ENCODE measurements at regions not wholly inside any gene's neighbourhood (a gene's known extent, or its start where the extent isn't known, plus 50 kb on each side); places are given as distances from the start of the nearest gene placed in this dataset.
"Not testable (repeated sequence)": the region's sequence is repeated elsewhere in the genome, so short reads cannot be mapped to it uniquely, and the experiment has no call there.

DNA sequence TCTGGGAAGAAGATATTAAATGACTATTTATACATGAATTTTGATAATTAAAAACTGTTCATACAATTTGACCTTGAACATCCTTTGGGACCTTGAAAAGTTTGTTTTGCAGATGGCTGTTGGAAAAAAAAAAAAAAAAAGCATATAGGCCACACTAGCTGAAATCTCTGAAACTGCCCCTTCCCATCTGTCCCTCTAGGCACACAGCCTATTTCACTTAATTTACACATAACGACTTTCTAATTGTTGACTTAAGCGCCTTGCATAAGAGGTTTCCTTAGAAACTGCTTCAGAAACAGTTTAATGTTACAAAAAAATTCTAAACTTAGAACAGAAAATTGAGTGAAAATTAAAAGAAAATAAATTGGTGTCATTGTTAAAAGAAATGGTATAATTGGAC lies 131.0 kb downstream of the COX18 start:
- DNase-seq, result no peak

- DNase-seq, result no peak
These were observed 134.1 kb downstream of the COX18 start for GRCh38 chr4:72935462-72935861.

- DNase-seq, result no peak
These were observed 136.5 kb downstream of the COX18 start for GRCh38 chr4:72933029-72933428.

DNA sequence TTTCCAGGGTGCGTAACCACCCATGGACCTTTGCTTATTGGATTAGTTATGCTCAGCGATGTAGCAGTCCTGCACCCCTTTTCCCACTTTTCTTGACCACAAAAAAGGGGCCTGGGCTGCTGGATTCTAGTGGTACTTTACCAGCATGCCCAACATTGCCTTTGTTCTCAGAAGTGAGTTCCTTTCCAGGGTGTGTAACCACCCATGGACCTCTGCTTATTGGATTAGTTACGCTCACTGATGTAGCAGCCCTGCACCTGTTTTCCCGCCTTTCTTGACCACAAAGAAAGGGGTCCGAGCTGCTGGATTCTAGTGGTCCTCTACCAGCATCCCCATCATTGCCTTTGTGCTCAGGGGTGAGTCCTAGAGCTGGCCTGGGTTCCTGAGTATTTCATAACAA lies 138.2 kb downstream of the COX18 start:
- no peak for DNase-seq

DNA sequence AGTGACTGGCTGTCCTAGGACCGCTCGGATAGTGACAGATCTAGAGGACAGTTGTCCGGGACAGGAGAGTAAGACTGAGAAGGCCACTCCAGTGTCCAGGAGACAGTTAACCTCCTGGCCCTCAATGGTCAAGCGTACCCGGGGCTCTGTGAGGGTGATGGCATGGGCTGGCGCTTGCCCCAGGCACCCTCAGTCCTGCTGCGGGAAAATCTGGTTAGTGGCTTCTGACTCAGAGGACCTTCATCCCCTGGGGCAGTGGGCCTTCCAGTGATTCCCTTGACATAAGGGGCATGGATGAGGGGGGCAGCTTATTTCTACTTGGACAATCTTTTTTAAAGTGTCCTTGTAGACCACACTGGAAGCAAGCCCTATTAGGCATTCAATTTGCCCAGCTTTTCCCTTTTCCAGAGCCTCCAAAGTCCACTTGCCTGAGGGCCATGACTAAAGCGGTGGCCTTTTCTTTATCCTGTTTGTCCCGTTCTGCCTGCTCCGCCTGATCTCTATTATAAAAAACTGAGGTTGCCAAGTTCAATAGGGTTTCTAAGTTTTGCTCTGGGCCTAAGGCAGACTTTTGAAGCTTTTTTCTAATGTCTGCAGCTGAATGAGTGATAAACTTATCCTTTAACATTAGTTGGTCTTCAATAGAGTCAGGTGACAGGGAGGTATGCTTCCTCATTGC lies 139.8 kb downstream of the COX18 start:
- not testable (repeated sequence) for DNase-seq

- DNase-seq, result no peak
These were observed 144.7 kb downstream of the COX18 start for GRCh38 chr4:72924814-72925213.

DNA sequence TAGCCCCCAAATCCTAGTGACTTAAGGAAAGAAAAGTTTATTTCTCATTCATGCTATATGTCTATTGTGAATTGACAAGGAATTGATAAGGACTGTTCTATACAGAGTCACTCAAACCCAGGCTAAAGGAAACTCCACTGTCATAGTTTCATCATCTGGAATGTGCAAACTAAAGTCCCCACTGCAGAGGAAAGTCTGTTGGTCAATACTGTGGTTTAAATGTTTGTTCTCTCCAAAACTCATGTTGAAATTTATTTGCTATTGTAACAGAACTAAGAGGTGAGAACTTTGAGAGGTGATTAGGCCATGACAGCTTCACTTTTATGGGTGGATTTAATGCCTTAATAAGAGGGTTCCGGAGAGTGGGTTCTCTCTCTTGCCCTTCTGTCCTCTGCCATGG lies 149.6 kb downstream of the COX18 start:
- DNase-seq, result no peak

- no peak for DNase-seq
These were observed 150.1 kb downstream of the COX18 start for GRCh38 chr4:72919464-72919863.

DNA sequence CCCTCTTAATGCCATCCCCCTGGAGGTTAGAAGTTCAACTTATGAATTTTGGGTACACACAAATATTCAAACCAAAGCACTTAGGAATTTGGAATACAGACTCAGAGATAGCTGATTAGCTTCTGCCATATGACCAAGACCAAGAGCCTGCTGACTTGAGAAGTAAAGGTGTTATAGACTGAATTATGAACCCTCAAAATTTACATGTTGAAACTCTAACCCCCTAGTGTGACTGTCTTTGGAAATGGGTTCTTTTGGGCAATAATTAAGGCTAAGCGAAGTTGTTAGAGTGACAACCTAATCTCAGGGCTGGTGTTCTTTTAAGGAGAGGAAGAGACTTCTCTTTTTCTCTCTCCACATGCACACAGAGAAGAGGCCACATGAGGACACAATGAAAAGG lies 151.2 kb downstream of the COX18 start:
- DNase-seq, result no peak

DNA sequence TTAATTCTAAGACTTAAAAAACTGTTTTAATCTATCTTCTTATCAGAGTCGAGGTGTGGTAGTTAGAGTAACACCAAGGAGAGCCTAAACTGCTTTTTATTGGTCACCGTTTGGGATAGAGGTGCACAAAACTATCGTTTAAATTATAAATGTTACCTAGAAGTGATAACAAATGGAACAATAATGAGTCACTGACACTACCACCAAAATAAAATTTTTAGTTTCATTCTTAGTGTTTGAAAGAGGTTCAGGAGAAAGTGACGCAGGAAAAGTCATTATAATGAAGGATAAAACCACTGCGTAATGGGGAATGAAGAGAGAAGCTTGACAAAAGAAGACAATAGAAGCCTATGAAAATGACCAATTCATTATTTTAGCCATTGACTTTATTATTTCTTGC lies 158.2 kb downstream of the COX18 start:
- DNase-seq, result no peak

- DNase-seq, result no peak
These were observed 160.1 kb downstream of the COX18 start for GRCh38 chr4:72909461-72909860.

GRCh38 chr4:72902354-72902753 lies 167.2 kb downstream of the COX18 start:
- DNase-seq, result no peak

DNA sequence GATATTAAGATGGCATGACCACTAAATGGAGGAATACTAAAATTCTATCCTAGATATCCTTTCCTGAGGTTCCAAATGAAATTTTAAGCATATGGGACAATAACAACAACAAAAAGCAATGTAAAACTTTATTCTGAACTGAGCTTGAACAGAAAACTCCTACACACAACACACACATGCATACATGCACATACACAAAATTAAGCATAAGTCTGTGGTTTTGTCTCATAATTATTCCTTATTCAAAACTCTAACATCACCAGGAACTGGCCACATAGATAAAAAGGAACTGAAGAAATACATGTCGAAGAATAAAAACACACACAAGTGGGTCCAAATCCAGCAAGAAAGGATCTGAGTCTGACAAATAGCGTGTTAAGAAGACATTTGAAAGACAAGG lies 168.0 kb downstream of the COX18 start:
- no peak for DNase-seq

GRCh38 chr4:72900952-72901351 lies 168.6 kb downstream of the COX18 start:
- DNase-seq, result no peak

DNA sequence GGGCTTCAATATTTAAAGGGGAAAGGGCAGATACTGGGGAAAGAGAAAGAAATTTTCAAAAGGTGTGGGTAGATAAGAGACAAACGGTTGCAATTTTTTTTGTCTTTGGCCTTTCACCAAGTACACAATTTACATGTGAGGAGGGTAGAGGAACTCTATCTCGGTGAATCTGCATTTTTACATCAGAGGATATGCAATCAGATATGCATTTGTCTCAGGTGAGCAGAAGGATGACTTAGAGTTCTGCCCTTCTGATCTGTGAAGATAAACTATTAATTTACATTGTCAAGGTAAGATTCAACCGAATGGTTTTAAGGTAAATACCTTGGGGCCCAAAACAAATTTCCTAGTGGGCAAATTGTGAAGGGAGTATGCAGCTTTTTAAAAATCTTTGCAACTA lies 169.9 kb downstream of the COX18 start:
- DNase-seq, result no peak

DNA sequence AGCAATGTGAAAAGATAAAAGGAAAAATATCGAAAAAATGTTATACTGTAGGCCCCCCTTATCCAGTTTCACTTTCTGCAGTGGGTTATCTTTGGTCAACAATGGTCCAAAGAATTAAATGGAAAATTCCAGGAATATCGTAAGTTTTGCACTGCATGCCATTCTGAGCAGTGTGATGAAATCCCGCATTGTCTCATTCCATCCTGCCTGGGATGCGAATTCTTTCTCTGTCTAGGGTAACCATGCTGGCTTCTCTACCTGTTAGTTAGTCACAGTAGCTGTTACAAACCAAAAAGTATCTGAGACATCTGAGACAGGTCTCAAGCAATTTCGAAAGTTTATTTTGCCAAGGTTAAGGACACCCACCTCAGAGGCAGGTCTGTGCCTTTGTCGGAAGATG lies 170.3 kb downstream of the COX18 start:
- DNase-seq, result peak; percentile 22

GRCh38 chr4:72896515-72896914 lies 173.0 kb downstream of the COX18 start:
- peak; percentile 78 for DNase-seq

DNA sequence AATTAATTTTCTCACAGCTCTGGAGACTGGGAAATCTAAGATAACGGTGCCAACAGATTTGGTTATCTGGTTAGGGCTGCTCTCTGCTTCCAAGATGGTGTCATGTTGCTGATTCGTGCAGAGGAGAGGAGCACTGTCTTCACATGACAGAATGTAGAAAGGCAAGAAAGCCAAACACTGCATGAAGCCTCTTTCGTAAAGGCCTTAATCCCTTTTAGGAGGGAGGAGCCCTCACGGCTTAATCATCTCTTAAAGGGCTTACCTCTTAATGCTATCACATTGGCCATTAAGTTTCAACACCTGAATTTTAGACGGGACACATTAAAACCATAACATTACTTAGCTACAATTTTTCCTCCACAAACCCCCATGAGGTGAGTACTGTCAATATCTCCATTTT lies 174.1 kb downstream of the COX18 start:
- DNase-seq, result no peak

- no peak for DNase-seq
These were observed 176.0 kb downstream of the COX18 start for GRCh38 chr4:72893354-72894066.

DNA sequence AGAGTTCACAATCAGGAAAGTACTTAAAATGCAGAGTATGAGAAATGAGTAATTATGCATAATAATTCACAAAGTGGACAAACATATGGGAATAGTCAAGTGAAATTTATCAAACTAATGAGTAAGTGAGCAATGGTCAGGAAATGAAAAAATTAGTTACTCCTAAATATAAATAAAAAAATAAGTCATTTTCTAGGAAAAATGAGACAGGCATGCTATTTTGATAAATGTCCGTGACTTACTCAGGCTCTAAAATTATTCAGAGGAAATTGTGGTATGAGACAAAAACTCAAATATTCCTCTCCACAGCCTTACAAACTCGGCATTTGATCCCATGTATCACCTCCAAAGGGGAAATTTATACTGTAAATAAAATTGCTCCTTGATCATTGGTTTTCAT lies 181.2 kb downstream of the COX18 start:
- DNase-seq, result no peak

- DNase-seq, result no peak
These were observed 182.4 kb downstream of the COX18 start for GRCh38 chr4:72887152-72887551.

DNA sequence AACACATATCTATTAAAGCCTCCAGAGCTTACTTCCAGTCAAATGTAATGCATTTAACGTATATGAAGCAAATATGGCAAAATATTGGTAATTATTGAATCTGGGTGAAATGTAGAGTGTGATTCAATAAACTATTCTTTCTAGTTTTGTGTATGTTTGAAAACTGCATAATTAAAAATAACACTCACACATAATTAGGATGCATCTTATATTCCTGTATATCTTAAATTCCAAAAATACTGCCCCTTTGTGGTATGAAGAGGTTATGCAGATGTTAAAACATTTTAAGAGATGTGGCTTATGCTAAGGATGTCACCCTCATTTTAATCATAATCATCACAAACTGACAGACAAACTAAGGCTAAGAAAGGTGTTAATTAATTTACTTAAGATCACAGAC lies 182.9 kb downstream of the COX18 start:
- no peak for DNase-seq

GRCh38 chr4:72884225-72884624 lies 185.3 kb downstream of the COX18 start:
- DNase-seq, result not testable (repeated sequence)

- no peak for DNase-seq
These were observed 192.6 kb downstream of the COX18 start for GRCh38 chr4:72876946-72877345.

- DNase-seq, result no peak
These were observed 194.0 kb downstream of the COX18 start for GRCh38 chr4:72875545-72875944.
